Peyer's patch (tissue), 4 donors: ENCODE measurements at regions not wholly inside any gene's neighbourhood (a gene's known extent, or its start where the extent isn't known, plus 50 kb on each side); places are given as distances from the start of the nearest gene placed in this dataset.

Experiments used
- POLR2A ChIP-seq, 2 donors: fragments of 450-650 bp; IDR thresholded peaks; one replicate each; pipeline ENCODE4 v1.5.1; 2017; ENCODE audit warnings: antibody characterized with exemption in 2 of 2, mild to moderate bottlenecking in 2 of 2, moderate library complexity in 2 of 2
- TF ChIP-seq, protein P1 (sequence below), 6 experiments: fragments of 450-650 bp in 4 of 6; fragments of 200-600 bp in 2 of 6; sonication (generic) in 1 of 6; IDR thresholded peaks; one replicate each; pipeline ENCODE4 v1.5.1; 2017 to 2019; ENCODE audit warnings: antibody characterized with exemption in 6 of 6, mild to moderate bottlenecking in 3 of 6, moderate library complexity in 1 of 6

DNA sequence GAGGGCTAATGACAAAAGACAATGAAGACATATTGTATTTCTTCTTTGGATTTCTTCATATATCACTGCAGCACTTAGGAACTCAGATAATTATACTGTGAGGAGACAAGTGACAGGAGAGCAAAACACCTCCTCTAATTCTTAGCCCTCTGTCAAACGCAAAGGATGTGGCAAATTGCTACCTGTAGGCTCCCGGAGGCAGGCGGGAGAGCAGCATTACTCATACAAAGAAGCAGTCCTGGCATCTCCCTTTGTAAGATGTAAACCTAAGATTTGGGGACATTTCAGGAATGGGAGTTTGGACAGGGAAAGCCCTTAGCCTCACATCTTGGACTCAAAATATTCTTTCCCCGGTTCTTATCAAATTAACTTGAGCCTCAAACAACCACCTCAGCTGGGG lies 460.8 kb downstream of the SOX2 start:
- TF ChIP-seq, protein P1, sequence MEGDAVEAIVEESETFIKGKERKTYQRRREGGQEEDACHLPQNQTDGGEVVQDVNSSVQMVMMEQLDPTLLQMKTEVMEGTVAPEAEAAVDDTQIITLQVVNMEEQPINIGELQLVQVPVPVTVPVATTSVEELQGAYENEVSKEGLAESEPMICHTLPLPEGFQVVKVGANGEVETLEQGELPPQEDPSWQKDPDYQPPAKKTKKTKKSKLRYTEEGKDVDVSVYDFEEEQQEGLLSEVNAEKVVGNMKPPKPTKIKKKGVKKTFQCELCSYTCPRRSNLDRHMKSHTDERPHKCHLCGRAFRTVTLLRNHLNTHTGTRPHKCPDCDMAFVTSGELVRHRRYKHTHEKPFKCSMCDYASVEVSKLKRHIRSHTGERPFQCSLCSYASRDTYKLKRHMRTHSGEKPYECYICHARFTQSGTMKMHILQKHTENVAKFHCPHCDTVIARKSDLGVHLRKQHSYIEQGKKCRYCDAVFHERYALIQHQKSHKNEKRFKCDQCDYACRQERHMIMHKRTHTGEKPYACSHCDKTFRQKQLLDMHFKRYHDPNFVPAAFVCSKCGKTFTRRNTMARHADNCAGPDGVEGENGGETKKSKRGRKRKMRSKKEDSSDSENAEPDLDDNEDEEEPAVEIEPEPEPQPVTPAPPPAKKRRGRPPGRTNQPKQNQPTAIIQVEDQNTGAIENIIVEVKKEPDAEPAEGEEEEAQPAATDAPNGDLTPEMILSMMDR (IDR thresholded peaks at IDR 0.05) = no peak
- no peak for TF ChIP-seq POLR2A (IDR thresholded peaks at IDR 0.05)
